Peyer's patch (tissue), 4 donors: ENCODE measurements at regions not wholly inside any gene's neighbourhood (a gene's known extent, or its start where the extent isn't known, plus 50 kb on each side); places are given as distances from the start of the nearest gene placed in this dataset.

Experiments used
- DNase-seq, 3 donors: peaks; one replicate each; pipeline ENCODE4 v3.0.0-alpha.2; 2017 to 2019
- H3K27ac ChIP-seq, 4 donors: fragments of 200-600 bp; sonication (generic); one replicate each; pipeline ENCODE4 v1.5.1; 2016 to 2019
- H3K27me3 ChIP-seq, 2 donors: fragments of 200-600 bp; sonication (generic); one replicate each; pipeline ENCODE4 v1.5.1; 2019
- H3K36me3 ChIP-seq, 3 donors: fragments of 200-600 bp; sonication (generic); one replicate each; pipeline ENCODE4 v1.5.1; 2016 to 2019
- H3K4me1 ChIP-seq, 4 donors: fragments of 200-600 bp; sonication (generic); one replicate each; pipeline ENCODE4 v1.5.1; 2016 to 2019
- H3K4me3 ChIP-seq, 4 donors: fragments of 200-600 bp; sonication (generic); 1 replicate in 3 of 4; 2 replicates in 1 of 4; pipeline ENCODE4 v1.5.1; 2016 to 2019; ENCODE audit warnings: mild to moderate bottlenecking in 1 of 4
- H3K9me3 ChIP-seq, 4 donors: fragments of 200-600 bp; sonication (generic); one replicate each; pipeline ENCODE4 v1.5.1; 2016 to 2019; ENCODE audit warnings: mild to moderate bottlenecking in 1 of 4
- POLR2A ChIP-seq, 2 donors: fragments of 450-650 bp; IDR thresholded peaks; one replicate each; pipeline ENCODE4 v1.5.1; 2017; ENCODE audit warnings: antibody characterized with exemption in 2 of 2, mild to moderate bottlenecking in 2 of 2, moderate library complexity in 2 of 2
- small RNA-seq, 2 donors: library from RNA; depleted of rRNA; stranded (forward); fragments of <200 nt; gene quantifications; one replicate each; pipeline ENCODE3, GENCODE V24; 2016
- TF ChIP-seq, protein P1 (sequence below), 6 experiments: fragments of 450-650 bp in 4 of 6; fragments of 200-600 bp in 2 of 6; sonication (generic) in 1 of 6; IDR thresholded peaks; one replicate each; pipeline ENCODE4 v1.5.1; 2017 to 2019; ENCODE audit warnings: antibody characterized with exemption in 6 of 6, mild to moderate bottlenecking in 3 of 6, moderate library complexity in 1 of 6

GRCh38 chr15:86018679-86019078, 61.0 kb upstream of the AGBL1 start:
- Histone ChIP-seq H3K36me3 (no peaks in the 10 kb centered on the region), H3K4me3 (no peak overlapping the region), H3K4me1 (no peaks in the 10 kb centered on the region), H3K27ac (no peak overlapping the region), H3K9me3 (no peaks in the 10 kb centered on the region), H3K27me3 (no peaks in the 10 kb centered on the region)
- no peak for DNase-seq
- no peak for TF ChIP-seq POLR2A (IDR thresholded peaks at IDR 0.05)
- TF ChIP-seq, protein P1, sequence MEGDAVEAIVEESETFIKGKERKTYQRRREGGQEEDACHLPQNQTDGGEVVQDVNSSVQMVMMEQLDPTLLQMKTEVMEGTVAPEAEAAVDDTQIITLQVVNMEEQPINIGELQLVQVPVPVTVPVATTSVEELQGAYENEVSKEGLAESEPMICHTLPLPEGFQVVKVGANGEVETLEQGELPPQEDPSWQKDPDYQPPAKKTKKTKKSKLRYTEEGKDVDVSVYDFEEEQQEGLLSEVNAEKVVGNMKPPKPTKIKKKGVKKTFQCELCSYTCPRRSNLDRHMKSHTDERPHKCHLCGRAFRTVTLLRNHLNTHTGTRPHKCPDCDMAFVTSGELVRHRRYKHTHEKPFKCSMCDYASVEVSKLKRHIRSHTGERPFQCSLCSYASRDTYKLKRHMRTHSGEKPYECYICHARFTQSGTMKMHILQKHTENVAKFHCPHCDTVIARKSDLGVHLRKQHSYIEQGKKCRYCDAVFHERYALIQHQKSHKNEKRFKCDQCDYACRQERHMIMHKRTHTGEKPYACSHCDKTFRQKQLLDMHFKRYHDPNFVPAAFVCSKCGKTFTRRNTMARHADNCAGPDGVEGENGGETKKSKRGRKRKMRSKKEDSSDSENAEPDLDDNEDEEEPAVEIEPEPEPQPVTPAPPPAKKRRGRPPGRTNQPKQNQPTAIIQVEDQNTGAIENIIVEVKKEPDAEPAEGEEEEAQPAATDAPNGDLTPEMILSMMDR (IDR thresholded peaks at IDR 0.05), result no peak

DNA sequence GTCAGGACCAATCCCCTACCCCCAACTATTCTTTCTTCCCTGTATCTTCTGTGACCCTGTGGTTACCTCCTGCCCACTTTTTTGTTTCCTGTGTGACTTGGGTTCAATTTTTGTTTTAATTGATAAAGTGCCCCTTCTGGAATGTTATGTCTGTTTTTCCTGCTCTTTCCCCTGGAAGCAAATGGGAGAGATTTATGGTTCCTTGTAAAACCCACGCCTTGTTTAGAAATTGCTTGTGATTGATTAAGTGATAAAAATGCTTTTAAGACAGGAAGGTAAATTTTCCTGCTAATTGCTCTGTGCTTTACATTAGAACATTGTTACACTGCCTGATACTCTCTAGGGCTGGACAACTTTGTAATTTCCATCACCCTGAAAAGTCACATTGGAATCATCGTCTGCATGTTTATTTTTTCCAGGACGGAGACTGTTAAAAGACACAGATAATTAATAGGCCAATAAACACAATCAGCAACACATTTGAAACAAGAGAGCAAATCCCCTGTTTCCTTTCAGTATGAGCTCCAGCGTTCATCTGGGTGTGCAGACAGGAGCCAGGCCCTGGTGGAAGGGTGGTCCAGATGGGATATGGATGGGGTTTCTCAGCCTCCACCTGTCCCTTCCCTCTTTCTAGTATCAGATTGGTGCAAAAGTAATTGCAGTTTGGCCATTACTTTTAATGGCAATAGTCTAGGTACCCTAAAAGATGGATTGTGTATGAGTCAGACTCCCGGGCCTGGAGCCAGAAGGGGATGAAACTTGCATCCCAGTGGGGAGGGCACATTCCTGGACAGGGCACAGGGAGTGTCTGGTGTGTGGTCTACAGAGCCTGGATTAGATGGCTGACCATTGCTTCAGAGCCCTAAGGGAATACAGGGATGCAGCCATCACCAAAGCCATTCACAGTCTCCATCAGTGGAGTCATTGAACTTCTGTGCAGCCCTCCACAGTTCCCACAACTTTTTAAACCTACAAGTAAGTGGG, 58.1 kb upstream of the AGBL1 start:
- no peaks in the 10 kb centered on the region for H3K4me1 ChIP-seq
- no peaks in the 10 kb centered on the region for H3K9me3 ChIP-seq
- H3K27me3 ChIP-seq, result no peaks in the 10 kb centered on the region
- no peak overlapping the region for H3K27ac ChIP-seq
- TF ChIP-seq, protein P1 (IDR thresholded peaks at IDR 0.05), result no peak
- no peak for TF ChIP-seq POLR2A (IDR thresholded peaks at IDR 0.05)
- H3K4me3 ChIP-seq, result no peak overlapping the region
- DNase-seq, result peak in 1 of 3 donors; percentile 50
- no peaks in the 10 kb centered on the region for H3K36me3 ChIP-seq

GRCh38 chr15:86028961-86029360, 50.7 kb upstream of the AGBL1 start:
- no peaks in the 10 kb centered on the region for H3K9me3 ChIP-seq
- H3K4me1 ChIP-seq, result no peaks in the 10 kb centered on the region
- no peak overlapping the region for H3K27ac ChIP-seq
- H3K36me3 ChIP-seq, result no peaks in the 10 kb centered on the region
- no peak for DNase-seq
- TF ChIP-seq, protein P1 (IDR thresholded peaks at IDR 0.05), result no peak
- no peak for TF ChIP-seq POLR2A (IDR thresholded peaks at IDR 0.05)
- H3K4me3 ChIP-seq, result no peak overlapping the region
- no peaks in the 10 kb centered on the region for H3K27me3 ChIP-seq

Small RNA genes lying in the stretch of these regions (small RNA-seq; reads per million reads assigned to genes)
- 0 reads per million in 2 donors for gene AC104229.1
